HuH-7 (cell line): ENCODE measurements at regions not wholly inside any gene's neighbourhood (a gene's known extent, or its start where the extent isn't known, plus 50 kb on each side); places are given as distances from the start of the nearest gene placed in this dataset.
"Not testable (repeated sequence)": the region's sequence is repeated elsewhere in the genome, so short reads cannot be mapped to it uniquely, and the experiment has no call there.

Experiments
- DNase-seq: peaks from one replicate; pipeline ENCODE4 v3.0.0; 2011; ENCODE audit warnings: low spot score

GRCh38 chr2:186384226-186384625 is 101.8 kb upstream of the ZC3H15 start:
- no peak for DNase-seq

GRCh38 chr2:186385638-186386201 is 100.3 kb upstream of the ZC3H15 start:
- DNase-seq = not testable (repeated sequence)

- no peak for DNase-seq
These were observed 86.9 kb upstream of the ZC3H15 start for GRCh38 chr2:186399082-186399644.

- DNase-seq = no peak
These were observed 80.2 kb upstream of the ZC3H15 start for GRCh38 chr2:186405842-186406241.

- DNase-seq = no peak
These were observed 78.4 kb upstream of the ZC3H15 start for GRCh38 chr2:186407611-186408010.

- no peak for DNase-seq
These were observed 75.3 kb upstream of the ZC3H15 start for GRCh38 chr2:186410802-186411201.

GRCh38 chr2:186422226-186422625 is 63.8 kb upstream of the ZC3H15 start:
- no peak for DNase-seq

- DNase-seq = no peak
These were observed 62.6 kb upstream of the ZC3H15 start for GRCh38 chr2:186423481-186423880.

- DNase-seq = no peak
These were observed 61.8 kb upstream of the ZC3H15 start for GRCh38 chr2:186424265-186424664.

GRCh38 chr2:186425576-186425975 is 60.5 kb upstream of the ZC3H15 start:
- DNase-seq = no peak

GRCh38 chr2:186426153-186427016 is 59.7 kb upstream of the ZC3H15 start:
- no peak for DNase-seq

- not testable (repeated sequence) for DNase-seq
These were observed 59.1 kb upstream of the ZC3H15 start for GRCh38 chr2:186427017-186427350.

GRCh38 chr2:186427970-186428369 is 58.1 kb upstream of the ZC3H15 start:
- no peak for DNase-seq

- DNase-seq = no peak
These were observed 57.0 kb upstream of the ZC3H15 start for GRCh38 chr2:186429104-186429503.

- no peak for DNase-seq
These were observed 54.8 kb upstream of the ZC3H15 start for GRCh38 chr2:186431306-186431705.

- DNase-seq = no peak
These were observed 53.0 kb upstream of the ZC3H15 start for GRCh38 chr2:186433040-186433439.

- no peak for DNase-seq
These were observed 52.2 kb upstream of the ZC3H15 start for GRCh38 chr2:186433777-186434432.
